Upper lobe of right lung (tissue), 1 donor: ENCODE measurements at regions not wholly inside any gene's neighbourhood (a gene's known extent, or its start where the extent isn't known, plus 50 kb on each side); places are given as distances from the start of the nearest gene placed in this dataset.
A peak's percentile ranks its signal among the peaks of the same experiment; 100 is the strongest.

ENCODE experiments used
- ATAC-seq: fragments of 200-7000 bp; cut with Tn5 transposase; one replicate; pipeline ENCODE4 v1.9.1; 2020; ENCODE audit warnings: mild to moderate bottlenecking, moderate library complexity
- DNase-seq: peaks from one replicate; pipeline ENCODE4 v3.0.0-alpha.2; 2020
- H3K27ac ChIP-seq: fragments of 200-600 bp; one replicate; pipeline ENCODE4 v1.8.0; 2022
- H3K27me3 ChIP-seq: fragments of 200-600 bp; one replicate; pipeline ENCODE4 v1.8.0; 2022; ENCODE audit warnings: mild to moderate bottlenecking
- H3K36me3 ChIP-seq: fragments of 200-600 bp; one replicate; pipeline ENCODE4 v1.8.0; 2022
- H3K4me1 ChIP-seq: fragments of 200-600 bp; one replicate; pipeline ENCODE4 v1.8.0; 2022
- H3K4me3 ChIP-seq: fragments of 200-600 bp; one replicate; pipeline ENCODE4 v1.8.0; 2022; ENCODE audit warnings: mild to moderate bottlenecking
- H3K9me3 ChIP-seq: fragments of 200-600 bp; one replicate; pipeline ENCODE4 v1.8.0; 2022
- intact Hi-C: fragments of 100-400 bp; cut with DNase I; formaldehyde crosslinking; loops from one replicate; pipeline ENCODE4 v1.11.0; 2022
- TF ChIP-seq, protein P1 (sequence below): fragments of 200-600 bp; IDR thresholded peaks from one replicate; pipeline ENCODE4 v1.8.0; 2022; ENCODE audit warnings: antibody characterized with exemption
- donor health status: DM: no; HTN: yes; CAD: no; lungs with severe emphysema.

DNA sequence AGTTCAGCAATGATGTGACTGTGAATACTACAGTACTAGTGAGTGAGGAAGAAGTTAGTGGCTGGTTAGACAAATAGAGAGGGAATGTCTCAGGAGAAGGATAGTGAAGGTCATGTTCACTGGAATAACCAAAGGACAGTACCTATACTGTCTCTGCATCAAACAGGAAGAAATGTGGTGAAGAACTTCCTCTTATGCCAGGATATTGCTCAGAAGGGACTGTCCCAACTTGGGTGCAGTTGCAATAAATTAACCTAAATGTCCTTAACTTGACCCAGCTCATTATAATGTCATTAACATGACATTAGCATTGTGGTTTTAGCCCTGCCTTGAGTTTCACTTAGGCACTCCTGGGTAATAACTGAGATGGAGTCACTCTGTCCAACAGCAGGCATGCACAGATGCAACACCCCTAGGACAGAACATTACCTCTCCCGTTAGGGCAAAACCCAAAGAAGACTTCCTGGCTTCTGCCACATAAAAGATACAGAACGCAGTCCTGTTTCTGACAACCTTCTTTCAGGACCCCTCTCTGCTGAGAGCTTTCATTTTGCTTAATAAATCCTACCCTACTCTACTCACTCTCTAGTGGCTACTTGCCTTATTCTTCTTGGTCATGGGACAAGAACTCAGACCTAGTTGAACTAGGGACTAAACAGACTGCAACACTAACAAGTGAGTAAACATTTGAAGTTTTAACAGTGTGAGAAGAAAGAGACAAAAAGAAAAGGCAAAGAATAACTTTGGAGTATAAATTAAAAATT, 1591.6 kb upstream of the MIR17HG start:
- DNase-seq = no peak
- Histone ChIP-seq H3K36me3 (no peaks in the 10 kb centered on the region), H3K9me3 (no peaks in the 10 kb centered on the region), H3K27ac (no peak overlapping the region), H3K27me3 (no peaks in the 10 kb centered on the region), H3K4me3 (no peak overlapping the region), H3K4me1 (no peaks in the 10 kb centered on the region)
- intact Hi-C loops = no loop called here
- ATAC-seq = no peak
- TF ChIP-seq, protein P1, sequence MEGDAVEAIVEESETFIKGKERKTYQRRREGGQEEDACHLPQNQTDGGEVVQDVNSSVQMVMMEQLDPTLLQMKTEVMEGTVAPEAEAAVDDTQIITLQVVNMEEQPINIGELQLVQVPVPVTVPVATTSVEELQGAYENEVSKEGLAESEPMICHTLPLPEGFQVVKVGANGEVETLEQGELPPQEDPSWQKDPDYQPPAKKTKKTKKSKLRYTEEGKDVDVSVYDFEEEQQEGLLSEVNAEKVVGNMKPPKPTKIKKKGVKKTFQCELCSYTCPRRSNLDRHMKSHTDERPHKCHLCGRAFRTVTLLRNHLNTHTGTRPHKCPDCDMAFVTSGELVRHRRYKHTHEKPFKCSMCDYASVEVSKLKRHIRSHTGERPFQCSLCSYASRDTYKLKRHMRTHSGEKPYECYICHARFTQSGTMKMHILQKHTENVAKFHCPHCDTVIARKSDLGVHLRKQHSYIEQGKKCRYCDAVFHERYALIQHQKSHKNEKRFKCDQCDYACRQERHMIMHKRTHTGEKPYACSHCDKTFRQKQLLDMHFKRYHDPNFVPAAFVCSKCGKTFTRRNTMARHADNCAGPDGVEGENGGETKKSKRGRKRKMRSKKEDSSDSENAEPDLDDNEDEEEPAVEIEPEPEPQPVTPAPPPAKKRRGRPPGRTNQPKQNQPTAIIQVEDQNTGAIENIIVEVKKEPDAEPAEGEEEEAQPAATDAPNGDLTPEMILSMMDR = no peak

DNA sequence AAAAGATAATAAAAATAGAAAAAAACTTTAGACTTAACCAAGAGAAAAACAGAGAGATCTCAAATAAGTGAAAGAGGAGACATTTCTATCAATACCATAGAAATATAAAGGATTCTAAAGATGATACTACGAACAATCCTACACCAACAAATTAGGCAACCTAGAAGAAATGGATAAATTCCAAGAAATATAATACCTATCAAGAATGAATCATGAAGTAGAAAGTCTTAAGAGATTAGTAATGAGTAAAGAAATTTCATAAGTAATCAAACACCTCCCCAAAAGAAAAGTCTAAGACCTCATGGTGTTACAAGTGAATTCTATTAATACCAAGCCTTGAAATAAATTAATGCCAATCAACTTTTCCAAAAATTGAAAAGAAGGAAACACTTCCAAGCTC, 1584.5 kb upstream of the MIR17HG start:
- intact Hi-C loops = no loop called here
- Histone ChIP-seq H3K4me3 (no peak overlapping the region), H3K27ac (no peak overlapping the region), H3K27me3 (no peaks in the 10 kb centered on the region), H3K36me3 (no peaks in the 10 kb centered on the region), H3K9me3 (no peaks in the 10 kb centered on the region), H3K4me1 (no peaks in the 10 kb centered on the region)
- DNase-seq = no peak
- no peak for ATAC-seq
- TF ChIP-seq, protein P1 = no peak

DNA sequence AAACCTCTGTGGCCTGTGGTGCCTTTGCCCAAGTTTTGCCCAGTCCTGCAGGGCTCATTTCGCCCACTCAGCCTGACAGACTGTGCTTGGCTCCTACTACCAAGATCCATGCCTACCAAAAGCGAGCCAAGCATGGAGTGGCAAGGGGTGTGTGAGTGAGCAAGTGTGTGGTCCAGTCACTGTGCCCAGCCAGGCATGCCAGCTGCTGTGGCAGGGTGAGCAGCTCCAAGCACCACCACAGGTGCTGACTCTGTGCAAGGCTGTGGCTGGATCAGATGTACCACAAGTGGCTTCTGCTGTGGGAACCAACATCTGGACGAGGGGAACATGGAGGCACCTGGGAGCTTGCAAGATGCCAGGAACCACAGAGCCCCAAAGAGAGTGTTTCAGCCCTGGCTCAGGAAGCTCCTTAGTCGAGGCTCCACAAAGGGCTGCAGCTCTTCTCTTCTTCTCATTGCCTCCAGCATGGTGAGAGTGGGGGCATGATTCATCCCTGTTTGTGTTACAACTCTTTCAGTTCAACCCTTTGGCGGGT, 1564.2 kb upstream of the MIR17HG start:
- Histone ChIP-seq H3K4me1 (no peaks in the 10 kb centered on the region), H3K27ac (no peak overlapping the region), H3K9me3 (peaks cover 7% of the 10 kb centered on the region), H3K4me3 (no peak overlapping the region), H3K36me3 (no peaks in the 10 kb centered on the region), H3K27me3 (no peaks in the 10 kb centered on the region)
- no peak for DNase-seq
- intact Hi-C loops = no loop called here
- peak; percentile 14 for ATAC-seq
- TF ChIP-seq, protein P1 = no peak

DNA sequence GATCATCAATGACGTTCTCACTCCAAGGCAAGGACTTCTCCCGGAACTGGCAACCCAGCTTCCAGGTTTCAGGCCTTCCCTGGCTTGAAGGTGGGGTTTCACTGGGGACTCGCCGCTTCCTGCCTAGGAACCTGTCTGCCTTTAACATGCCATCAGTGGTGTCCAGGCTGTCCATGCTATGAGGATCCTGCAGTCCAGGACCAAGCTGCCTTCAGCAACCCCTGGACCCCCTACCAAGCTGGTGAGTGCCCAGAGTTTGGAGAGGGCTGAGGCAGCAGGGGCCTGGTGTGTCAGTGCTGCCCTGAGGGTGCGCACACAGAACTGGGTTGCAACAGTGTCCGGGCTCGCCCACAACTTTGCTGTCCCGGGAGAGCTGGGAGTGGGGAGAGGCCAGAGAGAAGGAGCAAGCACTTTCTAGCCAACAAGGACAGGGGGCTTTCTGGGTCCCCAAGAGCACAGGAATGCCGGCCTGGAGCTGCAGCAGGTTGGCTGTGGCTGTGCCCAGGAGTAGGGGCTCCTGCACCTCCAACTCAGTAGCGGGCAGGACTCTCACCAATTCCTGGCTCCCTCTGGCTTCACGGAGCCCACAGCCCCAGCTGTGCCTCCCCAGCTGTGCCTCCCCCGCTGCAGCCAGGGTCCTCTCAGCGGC, 1563.2 kb upstream of the MIR17HG start:
- H3K4me1 ChIP-seq = no peaks in the 10 kb centered on the region
- no peak overlapping the region for H3K27ac ChIP-seq
- no peak for DNase-seq
- no peak overlapping the region for H3K4me3 ChIP-seq
- TF ChIP-seq, protein P1 = no peak
- ATAC-seq = peak; percentile 47
- peaks cover 7% of the 10 kb centered on the region for H3K9me3 ChIP-seq
- no peaks in the 10 kb centered on the region for H3K27me3 ChIP-seq
- H3K36me3 ChIP-seq = no peaks in the 10 kb centered on the region
- intact Hi-C loops = no loop called here

DNA sequence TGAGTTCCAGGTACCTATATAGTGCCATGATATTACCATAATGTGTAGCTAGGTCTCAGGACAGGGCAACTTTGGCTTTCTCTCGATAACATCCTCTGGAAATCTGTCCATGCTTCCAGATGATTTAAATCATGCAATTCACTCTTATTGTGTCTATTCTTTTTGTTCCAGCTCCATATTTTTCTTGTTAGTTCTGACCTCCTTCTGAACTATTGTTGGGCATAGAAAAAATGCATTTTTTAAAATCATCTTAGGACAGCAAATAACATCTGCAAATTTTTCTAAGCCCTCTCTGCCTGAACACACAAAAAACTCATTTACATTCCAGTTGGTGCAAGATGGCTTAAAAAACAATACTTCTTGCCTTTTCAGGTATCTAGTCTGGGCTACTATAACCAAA, 1561.0 kb upstream of the MIR17HG start:
- DNase-seq = no peak
- Histone ChIP-seq H3K27me3 (no peaks in the 10 kb centered on the region), H3K4me1 (no peaks in the 10 kb centered on the region), H3K4me3 (no peak overlapping the region), H3K9me3 (peaks cover 4% of the 10 kb centered on the region), H3K36me3 (no peaks in the 10 kb centered on the region), H3K27ac (no peak overlapping the region)
- intact Hi-C loops = no loop called here
- no peak for ATAC-seq
- TF ChIP-seq, protein P1 = no peak
